GM13977 (cell line): ENCODE measurements at regions not wholly inside any gene's neighbourhood (a gene's known extent, or its start where the extent isn't known, plus 50 kb on each side); places are given as distances from the start of the nearest gene placed in this dataset.

Experiments used
- DNase-seq: peaks from one replicate; pipeline ENCODE4 v3.0.0; 2012; ENCODE audit warnings: low spot score
- CTCF ChIP-seq: IDR thresholded peaks from 2 replicates; pipeline ENCODE4 v1.5.1; 2012; ENCODE audit warnings: mild to moderate bottlenecking, control low read depth; ENCODE audit not compliant: insufficient read depth; ENCODE audit errors: extremely low read depth, missing control alignments
- in situ Hi-C: fragments of 300-500 bp; cut with MboI; formaldehyde crosslinking; loops from one replicate; pipeline ENCODE4 v1.12.0; 2022; ENCODE audit warnings: low sequenced_read_pairs, low pct_unique_long_range_greater_than_20kb, mixed read lengths, inconsistent platforms; ENCODE audit not compliant: unreplicated experiment

- DNase-seq, result no peak
- TF ChIP-seq CTCF, result no peak
- in situ Hi-C loops, result no loop called here
These were observed 249.1 kb upstream of the JAG1 start for GRCh38 chr20:10922941-10923340.

GRCh38 chr20:10924644-10925201, 250.9 kb upstream of the JAG1 start:
- no peak for TF ChIP-seq CTCF
- in situ Hi-C loops, result no loop called here
- no peak for DNase-seq

GRCh38 chr20:10925767-10926166, 252.0 kb upstream of the JAG1 start:
- in situ Hi-C loops, result no loop called here
- no peak for TF ChIP-seq CTCF
- no peak for DNase-seq

GRCh38 chr20:10927011-10927583, 253.3 kb upstream of the JAG1 start:
- in situ Hi-C loops, result no loop called here
- TF ChIP-seq CTCF, result no peak
- no peak for DNase-seq

DNA sequence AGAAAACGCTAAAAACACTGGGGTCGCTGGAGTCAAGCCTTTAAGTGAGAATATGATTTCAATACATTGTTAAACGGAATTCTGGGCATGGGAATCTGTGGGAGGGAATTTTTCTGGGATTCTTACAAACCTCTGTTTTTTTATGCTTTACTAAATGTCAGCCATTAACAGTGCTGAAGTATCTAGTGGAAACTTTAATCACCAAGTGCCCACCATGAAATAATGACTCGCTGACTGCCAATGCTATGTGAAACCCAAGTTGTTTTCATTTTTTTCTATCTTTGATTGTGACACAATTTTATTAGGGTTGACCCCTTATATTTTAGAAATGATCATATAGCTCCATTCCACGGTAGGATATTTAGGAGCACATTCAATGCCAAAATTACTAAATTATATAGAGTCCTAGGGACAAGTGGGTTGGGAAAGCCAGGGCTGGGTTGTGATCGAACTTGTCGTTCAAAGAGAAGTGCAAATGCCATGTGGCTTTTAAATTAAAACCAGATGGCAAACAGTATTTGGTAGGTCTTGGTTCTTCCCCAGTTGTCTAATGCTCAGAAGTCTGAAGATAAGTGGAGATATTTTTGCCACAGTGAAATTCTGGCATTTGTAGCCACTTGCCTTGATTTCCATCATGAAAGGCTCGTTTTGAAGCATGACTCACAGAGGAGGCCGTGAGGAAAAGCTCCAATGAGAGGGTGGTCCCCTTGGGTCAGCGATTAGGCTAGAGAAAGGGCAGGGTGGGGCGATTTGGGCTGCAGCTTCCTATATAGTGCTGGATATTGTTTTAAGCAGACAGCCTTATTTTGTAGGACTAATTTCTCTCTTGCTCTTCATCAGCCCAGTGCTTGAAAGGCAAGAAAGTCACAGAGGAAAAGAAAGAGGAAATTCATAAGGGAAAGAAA, 254.4 kb upstream of the JAG1 start:
- in situ Hi-C loops, result no loop called here
- no peak for TF ChIP-seq CTCF
- DNase-seq, result no peak

- DNase-seq, result no peak
These were observed 255.1 kb upstream of the JAG1 start for GRCh38 chr20:10928841-10929421.

More at GRCh38 chr20:10928841-10929421, 255.1 kb upstream of the JAG1 start:
- TF ChIP-seq CTCF, result no peak
- in situ Hi-C loops, result no loop called here
